LHCN-M2 (cell line): ENCODE measurements at regions not wholly inside any gene's neighbourhood (a gene's known extent, or its start where the extent isn't known, plus 50 kb on each side); places are given as distances from the start of the nearest gene placed in this dataset.

Experiments
- DNase-seq: peaks from one replicate; pipeline ENCODE4 v3.0.0-alpha.2; 2012; ENCODE audit warnings: low read depth

- no peak for DNase-seq
These were observed 101.3 kb upstream of the CACNA2D3 start for GRCh38 chr3:54021071-54021470.

- DNase-seq = no peak
These were observed 101.9 kb upstream of the CACNA2D3 start for GRCh38 chr3:54020436-54020835.

GRCh38 chr3:54014067-54014466, 108.3 kb upstream of the CACNA2D3 start:
- DNase-seq = no peak

- DNase-seq = no peak
These were observed 113.6 kb upstream of the CACNA2D3 start for GRCh38 chr3:54008744-54009143.

- no peak for DNase-seq
These were observed 114.3 kb upstream of the CACNA2D3 start for GRCh38 chr3:54008099-54008498.

GRCh38 chr3:54004335-54004734, 112.7 kb upstream of the SELENOK start:
- DNase-seq = peak; percentile 0

GRCh38 chr3:54003136-54003535, 111.5 kb upstream of the SELENOK start:
- no peak for DNase-seq

GRCh38 chr3:53999725-54000124, 108.1 kb upstream of the SELENOK start:
- DNase-seq = no peak

GRCh38 chr3:53998980-53999379, 107.3 kb upstream of the SELENOK start:
- no peak for DNase-seq

- DNase-seq = no peak
These were observed 105.8 kb upstream of the SELENOK start for GRCh38 chr3:53997476-53997875.

GRCh38 chr3:53996141-53996874, 104.6 kb upstream of the SELENOK start:
- no peak for DNase-seq

GRCh38 chr3:53994986-53995603, 103.4 kb upstream of the SELENOK start:
- no peak for DNase-seq

- no peak for DNase-seq
These were observed 99.6 kb upstream of the SELENOK start for GRCh38 chr3:53991240-53991639.

- DNase-seq = no peak
These were observed 98.3 kb upstream of the SELENOK start for GRCh38 chr3:53989946-53990345.

- no peak for DNase-seq
These were observed 97.8 kb upstream of the SELENOK start for GRCh38 chr3:53989451-53989850.

GRCh38 chr3:53978386-53978785, 86.7 kb upstream of the SELENOK start:
- DNase-seq = no peak

GRCh38 chr3:53975382-53975781, 83.7 kb upstream of the SELENOK start:
- DNase-seq = no peak

GRCh38 chr3:53974324-53974723, 82.7 kb upstream of the SELENOK start:
- DNase-seq = peak; percentile 17

GRCh38 chr3:53973905-53974304, 82.2 kb upstream of the SELENOK start:
- peak; percentile 8 for DNase-seq

- DNase-seq = no peak
These were observed 79.0 kb upstream of the SELENOK start for GRCh38 chr3:53970661-53971060.

GRCh38 chr3:53969086-53969485, 77.4 kb upstream of the SELENOK start:
- DNase-seq = no peak

- DNase-seq = no peak
These were observed 73.6 kb upstream of the SELENOK start for GRCh38 chr3:53965291-53965690.

- no peak for DNase-seq
These were observed 66.2 kb upstream of the SELENOK start for GRCh38 chr3:53957831-53958230.
